ENCODE measurements at regions not wholly inside any gene's neighbourhood (a gene's known extent, or its start where the extent isn't known, plus 50 kb on each side); places are given as distances from the start of the nearest gene placed in this dataset.
"Not testable (repeated sequence)": the region's sequence is repeated elsewhere in the genome, so short reads cannot be mapped to it uniquely, and the experiment has no call there.

DNA sequence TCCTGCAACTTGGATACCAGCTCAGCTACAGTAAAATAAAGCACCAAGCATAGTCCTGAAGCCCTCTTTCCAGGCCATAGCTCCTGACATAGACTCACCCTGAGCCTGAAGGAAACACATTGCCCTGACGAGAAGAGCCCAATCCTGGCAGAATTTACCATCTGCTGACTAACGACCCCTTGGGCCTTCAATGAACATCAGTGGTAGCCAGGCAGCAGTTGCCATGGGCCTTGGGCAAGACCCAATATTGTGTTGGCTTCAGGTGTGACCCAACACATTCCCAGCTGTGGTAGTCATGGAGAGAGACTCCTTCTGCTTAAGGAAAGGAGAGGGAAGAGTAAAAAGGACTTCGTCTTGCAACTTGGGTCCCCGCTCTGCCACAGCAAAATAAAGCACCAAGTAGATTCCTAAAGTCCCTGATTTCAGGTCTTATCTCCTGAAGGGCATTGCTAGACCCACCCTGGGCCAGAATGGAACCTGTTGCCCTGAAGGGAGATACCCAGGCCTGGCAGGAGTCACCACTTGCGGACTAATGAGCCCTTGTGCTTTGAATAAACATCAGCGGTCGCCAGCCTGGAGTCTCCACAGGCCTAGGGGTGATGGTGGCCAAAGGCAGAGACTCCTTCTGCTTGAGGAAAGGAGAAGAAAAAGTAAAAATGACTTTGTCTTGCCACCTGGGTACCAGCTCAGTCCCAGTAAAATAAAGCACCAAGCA lies 902.6 kb downstream of the C4orf33 start:
- DNase-seq (ENCODE audit: low spot score), result no peak

DNA sequence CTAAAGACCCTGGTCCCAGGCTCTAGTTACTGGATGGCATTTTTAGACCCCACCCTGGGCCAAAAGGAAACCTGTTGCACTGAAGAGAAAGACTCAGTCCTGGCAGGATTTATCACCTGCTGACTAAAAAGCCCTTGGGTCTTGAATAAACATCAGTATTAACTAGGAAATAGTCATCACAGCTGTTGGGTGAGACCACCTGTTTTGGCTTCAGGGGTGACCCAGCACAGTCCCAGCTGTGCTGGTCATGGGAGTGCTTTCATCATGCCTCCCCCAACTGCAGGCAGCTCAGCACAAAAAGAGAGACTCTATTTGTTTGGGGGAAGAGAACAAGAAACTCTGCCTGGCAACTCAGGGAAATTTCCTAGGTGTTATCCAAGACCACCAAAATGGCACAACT lies 903.2 kb downstream of the C4orf33 start:
- DNase-seq (ENCODE audit: low spot score), result no peak

DNA sequence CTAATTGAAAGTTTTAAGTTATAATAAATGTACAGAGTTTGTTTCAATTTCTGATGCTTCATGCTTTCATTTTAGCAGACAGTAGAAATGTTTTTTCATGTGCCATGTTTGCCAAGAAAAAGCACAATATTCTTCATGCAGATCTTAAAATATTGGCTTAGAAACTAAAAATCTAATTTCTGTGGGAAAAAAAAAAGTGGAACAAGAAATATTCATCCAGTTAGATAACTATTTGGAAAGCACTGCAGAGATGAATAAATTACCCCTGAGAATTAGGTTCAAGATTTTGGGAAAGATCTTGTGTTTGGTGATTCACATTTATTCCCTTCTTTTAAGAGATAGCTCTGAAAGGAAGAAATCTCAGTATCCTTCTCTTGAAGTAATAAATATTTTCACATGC lies 912.5 kb downstream of the C4orf33 start:
- no peak for DNase-seq (ENCODE audit: low spot score)

DNA sequence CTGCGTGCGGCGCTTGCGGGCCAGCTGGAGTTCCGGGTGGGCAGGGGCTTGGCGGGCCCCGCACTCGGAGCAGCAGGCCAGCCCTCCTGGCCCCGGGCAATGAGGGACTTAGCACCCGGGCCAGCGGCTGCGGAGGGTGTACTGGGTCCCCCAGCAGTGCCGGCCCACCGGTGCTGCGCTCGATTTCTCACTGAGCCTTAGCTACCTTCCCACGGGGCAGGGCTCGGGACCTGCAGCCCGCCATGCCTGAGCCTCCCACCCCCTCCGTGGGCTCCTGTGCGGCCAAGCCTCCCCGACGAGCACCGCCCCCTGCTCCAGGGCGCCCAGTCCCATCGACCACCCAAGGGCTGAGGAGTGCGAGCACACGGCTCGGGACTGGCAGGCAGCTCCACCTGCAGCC lies 916.9 kb downstream of the C4orf33 start:
- not testable (repeated sequence) for DNase-seq (ENCODE audit: low spot score)

DNA sequence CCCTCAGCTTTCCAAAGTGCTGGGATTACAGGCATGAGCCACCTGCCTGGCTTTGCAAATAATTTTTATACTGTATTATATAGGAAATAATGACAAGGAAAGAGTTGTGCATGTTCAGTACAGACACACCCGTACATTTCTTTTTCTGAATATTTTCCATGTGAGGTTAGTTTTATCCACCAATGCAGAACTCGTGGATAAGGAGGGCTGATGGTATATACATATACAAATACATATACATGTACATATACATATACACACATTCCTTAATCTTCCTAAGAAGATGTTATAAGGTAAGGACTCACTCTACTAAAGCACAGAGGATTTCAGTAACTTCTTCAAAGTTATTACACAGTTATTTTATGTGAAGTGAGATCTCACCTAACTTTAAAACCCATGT lies 925.8 kb downstream of the C4orf33 start:
- no peak for DNase-seq (ENCODE audit: low spot score)

DNA sequence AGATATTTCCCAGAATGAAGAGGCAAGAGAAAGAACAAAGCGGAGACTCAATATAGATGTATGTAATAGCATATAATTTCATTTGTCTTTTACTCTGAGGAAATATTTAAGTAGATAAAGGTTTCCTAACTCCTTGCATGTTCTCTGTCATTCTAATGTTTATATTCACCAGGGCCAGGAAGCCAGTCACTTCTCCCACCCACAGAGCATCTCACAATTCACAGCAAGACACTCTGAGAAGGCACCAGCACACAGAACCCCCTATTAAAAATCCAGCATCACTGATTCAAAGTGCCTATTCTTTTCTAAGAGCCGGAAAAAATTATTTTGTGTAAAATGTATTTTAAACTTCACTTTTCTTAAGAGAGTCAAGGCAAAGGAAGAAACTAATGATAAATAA lies 927.1 kb downstream of the C4orf33 start:
- no peak for DNase-seq (ENCODE audit: low spot score)

DNA sequence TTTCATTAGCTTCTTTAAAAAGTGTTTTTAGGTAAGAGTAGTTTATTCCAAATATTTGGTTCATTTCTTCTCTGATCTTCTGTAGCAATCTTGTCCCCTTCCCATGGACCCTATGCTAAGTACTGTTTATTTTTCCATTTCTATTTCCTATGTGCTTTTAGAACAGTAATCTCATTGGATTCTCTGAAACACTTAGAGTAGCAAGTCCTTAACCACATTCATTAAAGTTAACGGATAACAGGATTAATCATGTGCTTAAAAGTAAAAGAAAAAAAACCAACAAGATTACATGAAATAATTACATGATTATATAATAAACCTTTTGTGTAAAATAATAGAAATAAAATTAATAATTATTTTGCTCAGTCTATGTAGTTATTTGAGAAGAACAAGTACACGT lies 929.7 kb downstream of the C4orf33 start:
- no peak for DNase-seq (ENCODE audit: low spot score)

DNA sequence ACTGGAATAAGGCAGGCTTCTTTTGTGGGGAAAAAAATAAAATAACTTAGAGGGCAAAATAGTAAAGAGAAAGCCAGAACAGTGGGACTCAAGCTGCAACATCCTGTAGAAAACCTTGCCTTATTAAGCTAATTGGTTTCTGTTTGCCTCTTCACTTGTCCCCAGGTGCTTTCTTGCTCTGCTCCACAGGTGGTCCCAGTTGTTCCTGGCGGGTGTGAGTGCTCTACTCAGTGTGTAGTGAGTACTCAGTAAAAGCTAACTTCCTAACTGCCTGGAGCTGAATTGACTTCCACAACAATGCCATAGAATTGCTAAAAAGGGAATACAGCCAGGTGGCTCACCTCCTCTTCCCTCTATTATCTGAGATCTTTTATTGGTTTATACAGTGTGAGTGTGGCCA lies 930.2 kb downstream of the C4orf33 start:
- DNase-seq (ENCODE audit: low spot score), result no peak

DNA sequence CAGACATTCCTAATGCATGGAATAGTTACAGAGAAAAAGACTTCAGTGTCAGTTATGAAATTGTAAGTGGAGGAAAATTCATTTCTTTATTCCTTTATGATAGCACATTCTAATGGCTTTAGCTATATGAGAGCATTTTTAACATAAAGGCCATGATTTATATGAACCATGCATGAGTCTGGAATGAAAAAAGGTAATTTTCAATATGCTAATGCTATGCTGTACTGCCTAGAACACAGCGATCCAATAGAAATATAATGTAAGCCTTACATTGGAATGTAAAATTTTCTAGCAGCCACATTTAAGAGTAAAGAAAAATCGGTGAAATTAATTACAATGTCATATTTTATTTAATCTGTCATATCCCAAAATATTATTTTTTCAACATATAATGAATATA lies 932.0 kb downstream of the C4orf33 start:
- no peak for DNase-seq (ENCODE audit: low spot score)

DNA sequence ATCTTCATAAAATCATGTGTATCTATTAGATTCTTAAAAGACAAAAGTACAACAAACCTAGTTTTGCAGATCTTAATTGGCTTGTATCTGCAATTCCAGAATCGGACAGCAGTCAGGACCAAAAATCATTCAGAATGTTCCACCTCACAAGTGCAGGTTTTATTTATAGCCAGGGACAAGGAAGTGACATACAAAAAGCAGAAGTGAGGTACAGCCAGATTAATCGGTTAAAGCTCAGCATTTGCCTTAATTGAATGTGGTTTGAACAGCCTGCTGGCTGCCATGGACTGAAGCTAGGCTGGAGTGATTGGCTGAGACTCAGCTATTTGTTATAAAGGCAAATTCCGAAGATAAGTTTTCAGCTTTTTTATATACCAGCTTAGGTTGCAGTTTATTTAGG lies 932.6 kb downstream of the C4orf33 start:
- peak; percentile 52 for DNase-seq (ENCODE audit: low spot score)

DNA sequence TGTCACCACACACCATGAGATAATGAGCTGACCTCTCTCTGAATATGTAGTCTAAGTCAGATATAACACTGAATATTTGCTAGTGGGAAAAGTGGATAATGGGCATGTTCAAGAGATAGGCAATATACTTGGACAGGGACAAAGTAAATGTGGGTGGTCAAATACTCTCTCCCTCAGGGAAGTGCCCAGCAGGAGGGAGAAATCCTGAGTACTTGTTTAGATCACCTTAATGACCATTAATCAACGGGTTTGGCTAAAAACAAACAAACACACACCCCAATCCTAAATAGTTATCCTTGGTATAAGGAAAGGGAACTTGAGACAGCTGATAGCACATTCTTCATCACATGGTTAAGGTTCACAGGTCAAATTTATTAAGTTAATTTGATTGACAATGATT lies 933.5 kb downstream of the C4orf33 start:
- DNase-seq (ENCODE audit: low spot score), result no peak

DNA sequence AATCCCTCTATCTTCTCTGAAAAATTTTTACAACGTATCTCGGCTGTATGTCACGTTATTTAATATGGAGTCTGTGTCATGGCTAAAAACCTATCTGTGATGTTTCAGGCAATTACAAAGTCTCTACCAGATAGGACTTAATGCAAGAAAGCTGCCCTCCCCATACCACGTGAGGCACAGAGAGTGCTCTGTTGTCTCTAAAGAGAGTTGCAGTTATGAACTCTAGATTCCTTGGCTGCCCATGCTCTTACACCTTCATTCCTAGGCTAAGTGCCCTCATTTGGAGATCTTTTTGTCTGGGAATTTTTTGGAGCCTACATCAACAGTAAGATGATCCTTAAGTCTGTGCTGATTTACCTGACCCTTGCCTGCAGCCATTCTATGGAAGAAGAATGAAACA lies 935.9 kb downstream of the C4orf33 start:
- DNase-seq (ENCODE audit: low spot score), result no peak

DNA sequence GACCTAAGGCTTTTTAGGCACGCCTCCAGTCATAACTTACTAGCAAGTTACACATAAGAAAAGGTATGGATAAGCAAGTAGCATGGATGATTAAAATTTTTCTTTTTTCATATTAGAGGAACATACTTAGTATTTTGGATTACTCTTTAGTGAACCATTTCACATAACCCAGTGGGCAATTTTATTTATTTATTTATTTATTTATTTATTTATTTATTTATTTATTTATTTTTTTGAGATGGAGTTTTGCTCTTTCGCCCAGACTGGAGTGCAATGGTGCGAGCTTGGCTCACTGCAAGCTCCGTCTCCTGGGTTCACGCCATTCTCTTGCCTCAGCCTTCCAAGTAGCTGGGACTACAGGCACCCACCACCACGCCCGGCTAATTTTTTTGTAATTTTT lies 937.7 kb downstream of the C4orf33 start:
- DNase-seq (ENCODE audit: low spot score), result not testable (repeated sequence)

DNA sequence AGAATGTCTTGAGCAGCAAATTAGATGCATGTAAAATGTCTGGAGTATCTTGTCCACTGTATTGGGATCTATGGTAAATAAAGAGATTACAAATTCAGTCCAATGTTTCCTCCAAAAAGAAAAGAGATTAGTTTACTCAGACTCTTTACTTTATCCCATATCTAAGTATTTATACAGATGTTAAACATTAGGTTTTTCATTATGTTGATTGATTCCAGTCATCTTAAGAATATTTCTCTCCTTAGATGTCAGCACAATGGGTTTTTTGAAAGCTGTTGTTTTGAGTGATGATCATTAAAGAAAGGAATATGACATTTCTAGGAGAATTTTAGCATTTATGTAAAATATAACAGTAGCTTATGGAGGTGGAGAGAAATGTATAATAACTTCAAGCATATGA lies 938.9 kb downstream of the C4orf33 start:
- no peak for DNase-seq (ENCODE audit: low spot score)

DNA sequence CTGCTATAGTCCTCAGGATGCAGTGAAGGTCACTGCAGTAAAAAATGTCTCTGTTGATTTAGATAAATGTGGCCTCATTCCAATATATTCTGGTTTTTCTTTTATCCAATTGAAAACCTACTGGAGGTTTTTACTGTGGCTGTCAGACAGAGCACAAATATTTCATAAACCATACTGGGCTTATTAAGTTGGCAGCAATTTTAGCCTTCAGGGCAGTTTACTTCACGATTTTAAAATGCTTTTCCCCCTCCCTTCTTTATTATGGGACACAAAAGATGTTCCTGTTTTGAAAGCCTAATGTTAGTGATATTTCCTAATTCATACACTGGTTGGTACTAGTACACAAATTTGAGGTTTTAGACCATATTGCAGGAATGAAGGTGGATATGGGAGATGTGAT lies 939.4 kb downstream of the C4orf33 start:
- DNase-seq (ENCODE audit: low spot score), result no peak

DNA sequence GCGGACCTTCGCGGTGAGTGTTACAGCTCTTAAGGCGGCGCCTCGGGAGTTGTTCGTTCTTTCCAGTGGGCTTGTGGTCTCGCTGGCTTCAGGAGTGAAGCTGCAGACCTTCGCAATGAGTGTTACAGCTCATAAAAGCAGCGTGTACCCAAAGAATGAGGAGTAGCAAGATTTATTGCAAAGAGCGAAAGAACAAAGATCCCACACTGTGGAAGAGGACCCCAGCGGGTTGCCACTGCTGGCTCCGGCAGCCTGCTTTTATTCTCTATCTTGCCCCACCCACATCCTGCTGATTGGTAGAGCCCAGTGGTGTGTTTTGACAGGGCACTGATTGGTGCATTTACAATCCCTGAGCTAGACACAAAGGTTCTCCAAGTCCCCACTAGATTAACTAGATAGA lies 941.9 kb downstream of the C4orf33 start:
- not testable (repeated sequence) for DNase-seq (ENCODE audit: low spot score)

DNA sequence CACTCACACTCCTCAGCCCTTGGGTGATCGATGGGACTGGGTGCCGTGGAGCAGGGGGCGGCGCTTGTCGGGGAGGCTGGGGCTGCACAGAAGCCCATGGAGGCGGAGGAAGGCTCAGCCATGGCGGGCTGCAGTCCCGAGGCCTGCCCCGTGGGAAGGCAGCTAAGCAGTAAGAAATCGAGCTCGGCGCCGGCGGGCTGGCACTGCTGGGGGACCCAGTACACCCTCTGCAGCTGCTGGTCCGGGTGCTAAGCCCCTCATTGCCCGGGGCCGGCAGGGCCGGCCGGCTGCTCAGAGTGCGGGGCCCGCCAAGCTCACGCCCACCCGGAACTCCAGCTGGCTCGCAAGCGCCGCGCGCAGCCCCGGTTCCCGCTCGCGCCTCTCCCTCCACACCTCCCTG lies 942.6 kb downstream of the C4orf33 start:
- DNase-seq (ENCODE audit: low spot score), result not testable (repeated sequence)

DNA sequence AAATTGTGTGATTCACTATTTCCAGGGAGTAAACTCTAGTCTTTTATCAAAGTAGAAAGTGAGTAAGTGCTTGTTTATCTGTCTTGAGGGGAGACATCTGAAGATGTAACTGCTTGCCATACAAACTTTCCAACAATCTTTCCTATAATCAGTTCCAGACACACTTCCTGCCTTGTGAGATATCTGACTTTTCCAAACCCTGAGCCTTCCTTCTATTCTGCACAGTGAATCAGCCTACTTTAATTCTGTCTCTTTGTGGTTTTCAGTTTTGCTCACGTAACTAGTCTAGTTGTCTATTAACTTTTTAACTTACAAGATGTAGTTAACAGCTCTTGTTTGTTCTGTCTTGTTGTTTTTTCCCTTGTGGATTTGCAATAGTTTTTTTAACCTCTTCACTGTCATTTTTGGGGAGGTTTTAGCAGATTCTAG lies 947.8 kb downstream of the C4orf33 start:
- no peak for DNase-seq (ENCODE audit: low spot score)

DNA sequence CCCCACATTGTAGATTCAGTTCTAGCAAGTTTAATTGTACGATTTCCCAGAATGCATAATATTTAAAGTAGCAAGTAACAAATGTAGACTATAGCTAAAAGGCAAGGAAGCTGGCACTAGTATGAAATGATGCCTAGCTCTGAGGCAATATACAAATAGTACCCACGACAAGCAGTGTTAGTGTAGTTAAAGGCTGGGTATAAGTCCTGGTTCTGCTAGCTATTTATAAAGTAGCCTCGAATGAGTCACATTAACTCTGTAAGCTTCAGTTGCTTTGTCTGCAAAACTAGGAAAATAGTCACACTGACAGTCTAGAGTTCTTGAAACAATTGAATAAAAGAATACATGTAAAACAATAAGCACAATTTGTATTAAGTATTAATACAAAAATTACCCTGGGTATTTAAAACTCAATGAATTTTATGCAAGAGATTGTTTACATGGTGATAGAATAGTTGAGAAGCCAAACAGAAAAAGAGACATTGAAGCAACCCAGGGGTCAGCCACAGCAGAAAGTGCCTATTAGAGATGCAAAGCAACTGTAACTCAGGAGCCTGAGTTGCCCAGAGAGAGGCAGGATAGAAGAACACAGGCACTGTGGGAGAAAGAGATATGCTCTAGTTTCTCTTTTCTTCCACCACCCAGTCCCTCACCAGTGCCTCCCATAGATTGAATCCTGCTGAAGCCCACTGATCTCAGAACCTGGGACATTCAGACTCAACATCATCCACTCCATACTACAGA lies 949.0 kb downstream of the C4orf33 start:
- DNase-seq (ENCODE audit: low spot score), result no peak

DNA sequence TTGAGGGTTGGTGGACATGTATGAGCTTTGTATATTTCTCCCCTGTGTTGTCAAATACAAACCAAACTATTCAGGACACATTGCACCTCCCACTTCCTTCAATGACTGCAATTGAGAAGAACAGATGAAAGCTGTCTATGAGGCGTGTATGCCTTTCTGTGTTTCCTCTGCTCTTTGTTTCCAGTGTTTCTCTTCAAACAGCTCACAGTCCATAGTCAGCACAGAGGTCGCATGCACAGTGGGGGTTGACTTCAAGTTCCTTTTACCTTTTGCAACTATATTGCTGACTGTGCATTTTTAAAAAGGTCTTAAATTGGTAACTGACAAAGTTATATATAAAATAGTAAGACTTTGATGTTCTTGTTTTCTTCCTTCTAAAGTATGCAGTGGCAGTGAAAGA lies 957.8 kb downstream of the C4orf33 start:
- DNase-seq (ENCODE audit: low spot score), result no peak

DNA sequence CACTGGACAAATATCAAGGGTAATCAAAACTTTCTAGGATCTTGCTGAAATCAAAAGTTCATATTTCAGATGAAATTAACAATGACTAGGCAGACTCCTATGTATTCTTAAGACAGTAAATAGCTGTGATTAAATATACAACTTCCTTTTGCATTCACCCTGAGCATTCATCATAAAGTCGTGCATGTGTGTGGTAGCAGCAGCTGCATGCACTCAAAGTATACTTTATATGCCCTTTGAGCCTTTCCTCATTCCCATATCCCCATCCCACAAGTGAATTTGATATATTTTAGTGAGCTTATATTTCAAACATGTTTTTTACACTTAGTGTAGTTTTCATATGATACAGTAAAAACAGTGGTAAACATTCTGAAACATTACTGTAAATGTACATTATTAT lies 959.0 kb downstream of the C4orf33 start:
- DNase-seq (ENCODE audit: low spot score), result no peak

DNA sequence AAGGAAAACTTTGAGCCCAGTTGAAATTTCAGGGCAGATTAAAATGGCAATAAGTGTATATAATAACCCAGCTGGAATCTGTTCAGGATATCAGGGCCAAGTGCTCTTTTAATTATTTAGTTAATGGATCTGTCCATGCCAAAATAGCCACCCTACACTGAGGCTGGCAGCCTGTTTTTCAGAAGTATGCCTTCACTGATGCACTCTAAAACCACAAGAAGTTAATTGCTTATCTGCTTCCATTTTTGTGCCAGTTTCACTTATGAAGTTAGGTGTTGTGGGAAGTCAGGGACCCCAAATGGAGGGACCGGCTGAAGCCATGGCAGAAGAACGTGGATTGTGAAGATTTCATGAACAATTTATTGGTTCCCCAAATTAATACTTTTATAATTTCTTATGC lies 960.3 kb downstream of the C4orf33 start:
- DNase-seq (ENCODE audit: low spot score), result no peak

DNA sequence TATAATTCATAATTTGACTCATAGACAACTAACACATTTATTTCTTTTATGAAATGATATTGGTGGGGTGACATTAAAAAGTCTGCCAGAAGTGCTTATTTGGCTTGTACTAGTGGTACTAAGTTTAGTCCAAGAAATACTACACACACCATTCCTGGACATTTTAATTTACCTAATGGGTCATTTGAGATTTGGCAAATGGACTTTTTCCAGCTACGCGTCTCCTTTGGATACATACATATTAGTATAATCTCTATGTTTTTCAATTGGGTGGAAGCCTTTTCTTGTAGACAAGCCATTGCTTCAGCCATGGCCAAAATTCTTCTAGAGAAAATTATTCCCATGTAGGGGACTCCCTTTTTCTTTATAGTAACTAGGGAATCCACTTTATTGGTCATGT lies 968.5 kb downstream of the C4orf33 start:
- DNase-seq (ENCODE audit: low spot score), result no peak

DNA sequence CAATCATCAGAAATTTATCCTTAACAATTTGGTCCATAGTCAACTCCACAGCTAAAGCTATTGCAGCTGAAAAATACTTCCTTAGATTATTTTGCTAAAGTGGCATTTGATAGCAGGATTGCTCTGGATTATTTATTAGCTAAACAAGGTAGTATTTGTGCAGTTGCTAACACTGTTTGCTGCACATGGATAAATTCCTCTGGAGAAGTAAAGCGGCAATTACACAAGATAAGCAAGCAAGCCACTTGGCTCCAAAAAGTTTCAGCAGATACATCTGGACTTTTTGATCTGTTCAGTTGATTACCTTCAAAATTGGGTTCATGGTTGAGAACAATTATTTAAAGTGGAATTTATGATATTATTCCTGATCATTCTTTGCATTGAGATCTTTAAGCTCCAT lies 971.5 kb downstream of the C4orf33 start:
- DNase-seq (ENCODE audit: low spot score), result no peak
